ENCODE measurements at regions not wholly inside any gene's neighbourhood (a gene's known extent, or its start where the extent isn't known, plus 50 kb on each side); places are given as distances from the start of the nearest gene placed in this dataset.

GRCh38 chr2:16124881-16125613, 184.7 kb downstream of the MYCN start:
- DNase-seq (ENCODE audit: low spot score) (no peak), ATAC-seq (no peak)
- intact Hi-C loops (cut with DNase I): no loop called here

GRCh38 chr2:16123856-16124780, 183.8 kb downstream of the MYCN start:
- DNase-seq (ENCODE audit: low spot score) (no peak), ATAC-seq (no peak)
- intact Hi-C loops (cut with DNase I): no loop called here

GRCh38 chr2:16123421-16123820, 183.1 kb downstream of the MYCN start:
- ATAC-seq (no peak), DNase-seq (ENCODE audit: low spot score) (no peak)
- intact Hi-C loops (cut with DNase I): no loop called here

- DNase-seq (ENCODE audit: low spot score) (no peak), ATAC-seq (no peak)
- intact Hi-C loops (cut with DNase I): no loop called here
Observed at GRCh38 chr2:16122556-16122955, 182.2 kb downstream of the MYCN start.

- ATAC-seq (no peak), DNase-seq (ENCODE audit: low spot score) (no peak)
- intact Hi-C loops (cut with DNase I): no loop called here
Observed at GRCh38 chr2:16121986-16122390, 181.6 kb downstream of the MYCN start.

GRCh38 chr2:16121231-16121985, 181.1 kb downstream of the MYCN start:
- no peak for ATAC-seq
- DNase-seq (ENCODE audit: low spot score): no peak
- intact Hi-C loops (cut with DNase I): no loop called here

GRCh38 chr2:16120591-16121180, 180.3 kb downstream of the MYCN start:
- no peak for DNase-seq (ENCODE audit: low spot score)
- ATAC-seq: no peak
- intact Hi-C loops (cut with DNase I): no loop called here

GRCh38 chr2:16119741-16120140, 179.4 kb downstream of the MYCN start:
- DNase-seq (ENCODE audit: low spot score) (no peak), ATAC-seq (no peak)
- intact Hi-C loops (cut with DNase I): no loop called here

- ATAC-seq: no peak
- intact Hi-C loops (cut with DNase I): no loop called here
- DNase-seq (ENCODE audit: low spot score): no peak
Observed at GRCh38 chr2:16118611-16119590, 178.6 kb downstream of the MYCN start.

- intact Hi-C loops (cut with DNase I): no loop called here
- no peak for ATAC-seq
Observed at GRCh38 chr2:16117791-16118610, 177.7 kb downstream of the MYCN start.

GRCh38 chr2:16117021-16117700, 176.8 kb downstream of the MYCN start:
- intact Hi-C loops (cut with DNase I): no loop called here
- ATAC-seq (no peak), DNase-seq (ENCODE audit: low spot score) (no peak)

More at GRCh38 chr2:16117791-16118610, 177.7 kb downstream of the MYCN start:
- DNase-seq (ENCODE audit: low spot score): no peak

- intact Hi-C loops (cut with DNase I): no loop called here
- DNase-seq (ENCODE audit: low spot score) (no peak), ATAC-seq (no peak)
Observed at GRCh38 chr2:16115881-16116830, 175.8 kb downstream of the MYCN start.

GRCh38 chr2:16115291-16115690, 174.9 kb downstream of the MYCN start:
- no peak for ATAC-seq
- no peak for DNase-seq (ENCODE audit: low spot score)
- intact Hi-C loops (cut with DNase I): no loop called here

GRCh38 chr2:16114836-16115235, 174.5 kb downstream of the MYCN start:
- DNase-seq (ENCODE audit: low spot score): no peak
- intact Hi-C loops (cut with DNase I): no loop called here
- ATAC-seq: no peak

GRCh38 chr2:16114070-16114469, 173.7 kb downstream of the MYCN start:
- intact Hi-C loops (cut with DNase I): no loop called here
- no peak for DNase-seq (ENCODE audit: low spot score)
- peak; percentile 20 for ATAC-seq

- intact Hi-C loops (cut with DNase I): no loop called here
- ATAC-seq (no peak), DNase-seq (ENCODE audit: low spot score) (no peak)
Observed at GRCh38 chr2:16113568-16113967, 173.2 kb downstream of the MYCN start.
